GM12864 (cell line): ENCODE measurements at regions not wholly inside any gene's neighbourhood (a gene's known extent, or its start where the extent isn't known, plus 50 kb on each side); places are given as distances from the start of the nearest gene placed in this dataset.

Source experiments
- DNase-seq: peaks from one replicate; pipeline ENCODE4 v3.0.0-alpha.2; 2011; ENCODE audit warnings: low read depth
- H3K4me3 ChIP-seq: 2 replicates; pipeline ENCODE4 v1.5.1; 2011; ENCODE audit warnings: mild to moderate bottlenecking, low read depth, low read length, control low read depth
- CTCF ChIP-seq: IDR thresholded peaks from 2 replicates; pipeline ENCODE4 v1.5.1; 2011; ENCODE audit warnings: low read depth, mild to moderate bottlenecking, moderate library complexity, low read length, control low read depth, inconsistent platforms; ENCODE audit errors: missing control alignments

- no peak for TF ChIP-seq CTCF
- no peak overlapping the region for H3K4me3 ChIP-seq
- no peak for DNase-seq
Measured at GRCh38 chr3:98974442-98974841, 72.9 kb upstream of the DCBLD2 start.

GRCh38 chr3:98972720-98973119 lies 71.2 kb upstream of the DCBLD2 start:
- no peak for TF ChIP-seq CTCF
- no peak overlapping the region for H3K4me3 ChIP-seq
- no peak for DNase-seq

GRCh38 chr3:98972155-98972554 lies 70.7 kb upstream of the DCBLD2 start:
- TF ChIP-seq CTCF = no peak
- no peak overlapping the region for H3K4me3 ChIP-seq
- DNase-seq = no peak

- no peak overlapping the region for H3K4me3 ChIP-seq
- DNase-seq = no peak
- no peak for TF ChIP-seq CTCF
Measured at GRCh38 chr3:98971169-98971681, 69.7 kb upstream of the DCBLD2 start.

GRCh38 chr3:98969295-98969694 lies 67.8 kb upstream of the DCBLD2 start:
- DNase-seq = no peak
- no peak for TF ChIP-seq CTCF
- H3K4me3 ChIP-seq = no peak overlapping the region

GRCh38 chr3:98968824-98969223 lies 67.3 kb upstream of the DCBLD2 start:
- no peak for DNase-seq
- no peak overlapping the region for H3K4me3 ChIP-seq
- no peak for TF ChIP-seq CTCF

- no peak for DNase-seq
- no peak overlapping the region for H3K4me3 ChIP-seq
- no peak for TF ChIP-seq CTCF
Measured at GRCh38 chr3:98968347-98968746, 66.9 kb upstream of the DCBLD2 start.
